PC-9 (cell line): ENCODE measurements at regions not wholly inside any gene's neighbourhood (a gene's known extent, or its start where the extent isn't known, plus 50 kb on each side); places are given as distances from the start of the nearest gene placed in this dataset.

Source experiments
- CTCF ChIP-seq: fragments of 200-600 bp; sonication (generic); conservative IDR thresholded peaks from 2 replicates; pipeline ENCODE4 v1.6.1; 2017; ENCODE audit warnings: mixed run types, antibody characterized with exemption, mild to moderate bottlenecking, moderate library complexity
- EZH2 ChIP-seq: fragments of 200-600 bp; sonication (generic); IDR thresholded peaks from 2 replicates; pipeline ENCODE4 v1.8.0; 2017; ENCODE audit warnings: antibody characterized with exemption, low read depth

GRCh38 chrX:102808336-102808735, 87.8 kb downstream of the GPRASP3 start:
- no peak for TF ChIP-seq EZH2
- no peak for TF ChIP-seq CTCF
